T47D (cell line): ENCODE measurements at regions not wholly inside any gene's neighbourhood (a gene's known extent, or its start where the extent isn't known, plus 50 kb on each side); places are given as distances from the start of the nearest gene placed in this dataset.

ENCODE experiments used
- DNase-seq, 2 experiments: peaks; one replicate each; pipeline versions ENCODE4 v3.0.0 to v3.0.0-alpha.2; 2011 to 2012; ENCODE audit warnings: low read depth in 1 of 2, low spot score in 1 of 2
- JUND ChIP-seq: IDR thresholded peaks from 2 replicates; pipeline ENCODE4 v1.6.1; 2012; ENCODE audit warnings: low read depth
- in situ Hi-C: cut with HindIII; loops from 2 replicates; pipeline ENCODE4 v1.10.0; 2016; ENCODE audit warnings: low sequenced_read_pairs, low pct_unique_long_range_greater_than_20kb

GRCh38 chr5:43769571-43770355, 166.8 kb downstream of the NNT start:
- no peak for DNase-seq
- in situ Hi-C loops = no loop called here

More at GRCh38 chr5:43769571-43770355, 166.8 kb downstream of the NNT start:
- no peak for TF ChIP-seq JUND
